ENCODE measurements at regions not wholly inside any gene's neighbourhood (a gene's known extent, or its start where the extent isn't known, plus 50 kb on each side); places are given as distances from the start of the nearest gene placed in this dataset.

DNA sequence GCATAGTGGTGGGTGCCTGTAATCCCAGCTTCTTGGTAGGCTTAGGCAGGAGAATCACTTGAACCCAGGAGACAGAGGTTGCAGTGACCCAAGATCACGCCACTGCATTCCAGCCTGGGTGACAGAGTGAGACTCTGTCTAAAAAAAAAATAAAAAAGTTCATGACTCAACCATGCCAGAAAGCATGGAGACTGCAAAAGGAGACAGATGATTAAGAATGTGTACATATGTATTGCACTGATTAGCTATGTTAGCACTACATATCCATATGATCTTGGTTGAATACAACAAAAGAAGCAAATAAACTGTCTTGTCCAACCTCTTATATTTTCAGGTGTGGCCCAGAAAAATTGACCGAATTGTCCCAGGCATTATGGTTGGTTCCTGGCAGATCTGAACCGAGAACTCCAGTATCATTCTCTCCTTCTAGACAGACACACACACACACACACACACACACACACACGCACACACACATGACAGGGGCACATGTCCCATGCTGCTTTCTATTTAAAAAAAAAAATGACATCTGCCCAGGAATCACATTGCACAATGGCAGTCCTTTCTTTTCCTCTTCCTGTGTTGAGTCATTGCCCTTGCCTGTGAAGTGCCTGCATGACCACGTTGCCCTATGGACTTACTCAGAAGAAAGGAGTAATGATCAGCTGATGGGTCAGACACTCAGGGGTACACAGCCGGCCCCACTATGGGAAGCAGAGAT, 65.6 kb downstream of the MYCN start:
- no peak for DNase-seq (ENCODE audit: low spot score)

DNA sequence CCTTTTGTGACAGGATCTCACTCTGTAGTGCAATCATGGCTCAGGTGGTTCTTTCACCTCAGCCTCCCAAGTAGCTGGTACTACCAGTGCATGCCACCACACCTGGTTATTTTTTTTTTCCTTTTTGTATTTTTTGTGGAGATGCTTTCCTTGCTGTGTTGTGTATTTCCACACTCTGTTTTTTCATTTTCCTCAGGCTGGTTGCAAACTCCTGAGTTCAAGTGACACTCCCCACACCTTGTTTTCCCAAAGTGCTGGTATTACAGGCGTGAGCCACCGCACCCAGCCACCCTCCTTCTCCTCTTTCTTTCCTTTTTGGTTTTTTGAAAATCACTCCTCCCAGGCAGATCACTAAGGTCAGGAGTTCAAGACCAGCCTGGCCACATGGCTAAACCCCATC, 65.0 kb downstream of the MYCN start:
- no peak for DNase-seq (ENCODE audit: low spot score)

DNA sequence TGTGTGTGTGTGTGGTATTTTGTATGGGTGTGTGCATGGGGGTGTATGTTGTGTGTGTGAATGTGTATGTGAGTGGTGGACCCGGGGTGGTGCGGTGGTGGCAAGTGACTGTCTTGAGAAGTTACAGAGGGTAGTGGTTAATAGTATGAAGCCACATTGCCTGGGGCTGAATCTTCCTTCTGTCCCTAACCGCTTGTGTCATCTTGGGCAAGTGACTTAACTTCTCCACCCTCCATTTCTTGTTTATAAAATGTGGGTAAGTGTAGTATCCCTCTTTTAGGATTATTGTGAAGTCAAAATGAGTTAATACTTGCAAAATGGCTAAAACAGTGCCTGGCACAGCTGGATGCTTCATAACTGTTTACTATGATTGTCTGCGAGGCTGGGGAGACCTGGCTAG, 63.5 kb downstream of the MYCN start:
- no peak for DNase-seq (ENCODE audit: low spot score)

DNA sequence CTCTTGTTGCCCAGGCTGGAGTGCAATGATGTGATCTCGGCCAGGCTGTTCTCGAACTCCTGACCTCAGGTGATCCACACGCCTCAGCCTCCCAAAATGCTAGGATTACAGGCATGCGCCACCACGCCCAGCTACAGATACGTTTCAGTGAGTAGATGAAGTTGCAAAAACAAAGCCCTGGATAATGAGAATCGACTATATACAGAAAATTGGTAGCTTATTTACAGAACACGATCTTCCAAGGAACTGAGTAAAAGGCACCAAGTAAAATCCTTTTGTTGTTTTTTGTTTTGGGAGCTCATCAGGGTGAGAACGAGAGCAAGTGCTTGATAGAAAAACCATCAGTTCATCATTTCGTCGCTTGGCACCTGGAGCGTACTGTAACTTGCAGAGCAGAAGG, 62.8 kb downstream of the MYCN start:
- DNase-seq (ENCODE audit: low spot score), result no peak

DNA sequence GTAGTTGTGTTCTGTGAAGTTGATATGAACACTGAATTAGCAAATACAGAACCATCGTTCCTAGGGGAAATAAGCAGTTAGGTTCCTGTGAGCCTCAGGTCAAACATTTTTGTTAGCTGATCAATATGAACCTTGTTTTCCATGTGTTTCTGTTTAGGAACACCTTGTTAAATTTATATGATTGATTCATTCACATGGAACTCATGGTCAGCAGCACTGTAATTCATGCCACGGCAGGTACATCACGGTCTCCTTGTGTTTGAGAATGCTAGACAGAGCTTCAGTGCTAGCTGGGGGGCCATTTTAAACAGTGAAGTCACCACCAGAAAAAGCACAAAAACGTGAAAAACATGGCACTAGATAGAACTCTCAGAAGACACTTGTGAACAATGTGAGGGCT, 62.2 kb downstream of the MYCN start:
- DNase-seq (ENCODE audit: low spot score), result no peak

DNA sequence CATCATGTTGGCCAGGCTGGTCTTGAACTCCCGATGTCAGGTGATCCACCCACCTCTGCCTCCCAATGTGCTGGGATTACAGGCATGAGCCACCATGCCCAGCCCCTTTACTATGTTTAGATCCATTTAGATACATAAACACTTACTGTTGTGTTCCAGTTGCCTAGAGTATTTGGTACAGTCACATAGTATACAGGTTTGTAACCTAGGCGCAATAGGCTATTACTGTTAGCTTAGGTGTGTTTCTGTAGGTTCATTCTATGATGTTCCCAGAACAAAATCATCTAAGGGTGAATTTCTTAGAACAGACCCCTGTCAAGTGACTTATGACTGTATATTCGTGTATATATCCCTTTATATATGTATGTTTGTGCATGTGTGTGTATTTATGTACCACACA, 61.8 kb downstream of the MYCN start:
- DNase-seq (ENCODE audit: low spot score), result no peak

DNA sequence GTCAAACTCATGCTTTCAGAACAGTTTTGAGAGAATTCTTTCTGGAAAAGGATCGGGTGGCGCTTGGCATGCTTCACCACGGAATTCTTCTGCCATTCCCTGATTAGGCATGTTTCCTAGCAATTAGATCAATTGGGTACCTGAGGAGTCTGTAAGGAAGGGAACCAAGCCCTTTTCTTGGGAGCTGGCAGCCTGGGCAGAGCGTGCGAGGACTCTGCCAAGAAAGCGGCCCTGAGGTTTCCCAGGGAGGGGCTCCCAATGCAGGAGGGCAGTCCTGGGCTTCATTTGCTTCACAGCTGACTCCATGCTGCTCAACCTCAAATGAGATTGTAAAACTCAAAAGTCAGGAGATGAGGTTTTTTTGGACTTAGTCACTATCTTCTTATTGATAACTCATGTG, 60.3 kb downstream of the MYCN start:
- no peak for DNase-seq (ENCODE audit: low spot score)

DNA sequence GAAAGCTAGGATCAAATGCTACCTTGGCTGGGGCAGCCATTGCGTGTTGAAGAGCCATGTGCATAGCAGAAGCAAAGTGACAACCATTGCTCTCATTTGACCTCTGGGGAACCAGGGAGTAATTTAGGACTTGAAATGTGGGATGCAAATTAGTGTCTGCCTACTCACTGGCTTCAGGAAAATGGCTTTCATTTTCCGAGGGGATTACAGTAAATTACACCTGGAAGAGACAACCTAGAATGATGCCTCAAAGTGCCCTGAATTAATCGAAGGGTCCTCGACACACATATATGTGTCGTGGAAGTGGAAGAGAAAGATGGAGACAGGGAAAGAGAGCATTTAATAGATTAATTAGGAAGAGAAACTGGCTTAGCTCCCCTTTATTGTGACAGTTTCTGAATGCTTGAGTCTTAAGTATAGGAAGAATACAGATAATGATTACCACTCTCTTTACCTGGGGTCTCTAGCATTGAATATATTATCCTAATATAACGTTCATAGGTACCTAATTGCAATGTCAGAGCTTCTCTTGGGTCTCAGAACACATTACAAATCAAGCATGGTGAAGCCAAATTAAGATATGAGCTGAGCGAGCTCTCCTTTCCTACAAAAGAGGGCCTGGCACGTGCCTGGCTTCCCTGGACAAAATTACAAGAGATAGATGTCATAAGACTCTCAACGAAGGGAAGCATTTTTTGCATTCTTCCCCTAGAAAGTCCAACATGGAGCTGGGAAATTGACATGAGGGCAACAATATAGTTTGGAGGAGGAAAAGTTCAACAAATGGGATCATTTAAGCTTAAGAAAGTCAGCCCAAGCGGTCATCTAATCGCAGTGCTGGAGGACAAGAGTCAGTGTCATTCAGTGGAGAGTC, 59.5 kb downstream of the MYCN start:
- no peak for DNase-seq (ENCODE audit: low spot score)

DNA sequence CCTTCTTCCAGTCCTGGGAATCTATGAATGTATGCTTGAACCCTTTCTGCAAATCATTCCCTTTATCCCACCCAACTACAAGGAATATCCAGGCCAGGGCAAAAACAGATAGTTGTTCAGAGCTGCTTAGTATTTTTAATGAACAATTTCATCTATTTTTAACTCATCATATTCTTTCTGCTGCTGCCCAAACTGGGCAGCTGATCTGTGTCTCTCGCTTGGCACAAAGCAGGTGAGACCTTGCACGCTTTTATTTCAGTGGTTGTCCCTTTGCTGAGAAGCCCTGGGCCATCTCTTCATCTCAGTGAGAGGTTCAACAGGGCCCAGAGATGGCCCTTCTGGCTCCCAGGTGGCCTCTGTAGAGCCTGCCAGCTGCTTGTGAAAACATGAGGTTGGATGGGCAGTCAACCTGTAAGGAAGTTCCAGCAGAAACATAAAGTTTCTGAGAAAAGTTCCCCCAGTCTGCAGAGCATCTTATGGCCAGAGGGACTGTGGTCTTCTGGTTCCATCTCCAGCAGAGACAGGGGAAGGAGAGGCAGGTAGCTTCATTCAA, 57.5 kb downstream of the MYCN start:
- DNase-seq (ENCODE audit: low spot score), result no peak

DNA sequence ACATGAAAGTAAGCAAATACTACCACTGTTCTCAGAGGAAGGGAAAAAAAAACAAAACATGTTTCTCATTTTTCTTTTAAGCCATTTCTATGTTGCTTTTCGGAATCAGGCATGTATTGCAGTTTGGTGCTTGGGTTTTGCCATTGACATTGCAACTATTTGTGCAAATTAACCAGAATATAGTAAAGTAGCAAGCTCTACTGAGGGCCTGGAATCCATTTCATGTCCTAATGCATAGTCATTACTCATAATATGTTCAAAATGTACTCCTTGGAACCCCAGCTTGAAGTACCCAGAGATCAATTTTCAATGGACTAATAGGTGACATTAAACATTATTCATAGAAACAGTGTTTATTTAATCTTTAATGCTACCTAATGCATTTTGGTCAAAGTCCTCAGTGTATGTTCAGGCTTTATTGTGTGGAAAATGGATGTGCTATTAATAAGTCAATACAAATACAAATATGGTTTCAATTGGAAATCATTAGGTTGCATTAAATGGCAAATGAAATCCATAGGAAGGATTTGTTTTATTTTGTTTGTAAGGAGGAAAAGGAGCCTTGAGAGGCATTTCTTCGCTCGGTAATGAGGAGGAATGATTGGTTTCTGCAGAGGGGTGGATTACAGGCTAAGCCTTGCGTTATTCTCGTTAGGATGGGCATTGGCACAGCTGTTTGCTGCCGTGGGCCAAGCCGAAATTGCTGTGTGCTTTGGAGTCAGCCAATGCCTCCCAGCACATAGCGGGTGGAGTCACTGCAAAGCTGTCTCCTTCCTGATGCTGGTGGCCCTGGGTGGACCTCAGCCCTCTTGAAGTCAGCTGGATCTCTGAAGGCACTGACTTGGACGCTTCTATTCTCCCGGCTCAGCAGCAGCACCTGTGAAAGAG, 56.4 kb downstream of the MYCN start:
- DNase-seq (ENCODE audit: low spot score), result no peak
